ENCODE measurements at regions not wholly inside any gene's neighbourhood (a gene's known extent, or its start where the extent isn't known, plus 50 kb on each side); places are given as distances from the start of the nearest gene placed in this dataset.

DNA sequence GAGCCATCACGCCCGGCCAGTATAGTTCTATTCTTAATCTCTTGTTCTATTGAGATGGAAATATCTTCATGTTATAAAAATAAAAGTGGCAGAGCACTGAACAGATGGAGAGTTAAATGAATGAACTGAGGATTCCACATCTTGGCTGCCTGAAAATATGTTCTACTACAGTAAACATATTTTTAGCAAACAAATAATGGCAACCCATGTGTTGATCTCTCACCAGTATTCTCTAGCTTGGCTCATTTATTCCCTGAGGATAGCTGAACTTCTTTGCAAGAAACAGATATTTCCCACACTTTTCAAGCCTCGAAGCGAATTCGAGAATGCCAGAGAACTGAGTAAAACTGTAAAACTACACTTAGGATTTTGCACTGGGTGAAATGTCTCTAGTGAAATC lies 58.9 kb downstream of the DIRAS3 start:
- ATAC-seq (no peak), DNase-seq (no peak)

DNA sequence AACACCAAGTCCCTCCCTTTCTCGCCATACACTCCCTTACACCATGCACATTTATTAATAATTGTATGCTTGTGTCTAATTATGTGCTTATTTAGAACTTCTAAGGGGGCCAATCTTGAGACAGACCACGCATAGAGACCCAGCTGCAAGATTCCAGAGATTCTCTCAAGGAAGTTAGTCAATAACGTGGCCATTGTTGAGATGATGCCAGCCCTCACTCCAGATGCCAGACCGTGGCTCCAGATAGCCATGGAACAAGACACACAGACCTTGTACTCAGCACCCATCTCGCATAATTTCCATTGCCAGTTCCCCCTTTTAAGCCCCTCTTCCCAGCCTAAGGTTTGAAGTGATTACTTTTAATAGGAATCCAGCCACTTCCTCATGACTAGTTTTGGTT lies 62.4 kb downstream of the DIRAS3 start:
- ATAC-seq (no peak), DNase-seq (no peak)

DNA sequence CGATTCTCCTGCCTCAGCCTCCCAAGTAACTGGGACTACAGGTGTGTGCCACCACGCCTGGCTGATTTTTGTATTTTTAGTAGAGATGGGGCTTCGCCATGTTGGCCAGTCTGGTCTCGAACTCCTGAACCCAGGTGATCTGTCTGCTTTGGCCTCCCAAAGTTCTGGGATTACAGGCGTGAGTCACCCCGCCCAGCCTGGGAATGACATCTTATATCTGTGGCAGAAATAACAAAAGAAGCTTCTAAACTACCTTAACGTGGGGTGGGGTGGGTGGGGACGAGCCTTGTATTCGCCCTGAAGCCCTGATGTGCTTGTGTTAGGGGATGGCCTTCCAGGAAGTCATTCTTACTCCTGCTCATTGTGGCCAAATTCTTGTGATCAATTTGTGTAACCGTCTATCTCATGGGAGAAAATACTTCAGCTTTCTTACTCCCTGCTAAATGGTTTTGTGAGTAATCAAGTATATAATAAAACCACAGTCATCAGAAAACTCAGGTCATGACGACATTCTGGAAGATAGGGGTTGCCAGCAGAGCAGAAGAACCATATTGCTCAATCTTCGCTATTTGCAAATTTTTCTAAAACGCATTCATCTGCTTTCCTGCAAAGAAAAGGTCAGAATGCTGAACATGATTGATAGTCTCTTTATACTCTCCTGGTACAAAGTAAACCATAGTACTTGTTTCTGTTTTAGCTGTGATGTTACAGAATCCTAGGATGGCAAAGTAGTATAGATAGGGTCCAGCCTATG lies 63.2 kb downstream of the DIRAS3 start:
- no peak for DNase-seq
- no peak for ATAC-seq

DNA sequence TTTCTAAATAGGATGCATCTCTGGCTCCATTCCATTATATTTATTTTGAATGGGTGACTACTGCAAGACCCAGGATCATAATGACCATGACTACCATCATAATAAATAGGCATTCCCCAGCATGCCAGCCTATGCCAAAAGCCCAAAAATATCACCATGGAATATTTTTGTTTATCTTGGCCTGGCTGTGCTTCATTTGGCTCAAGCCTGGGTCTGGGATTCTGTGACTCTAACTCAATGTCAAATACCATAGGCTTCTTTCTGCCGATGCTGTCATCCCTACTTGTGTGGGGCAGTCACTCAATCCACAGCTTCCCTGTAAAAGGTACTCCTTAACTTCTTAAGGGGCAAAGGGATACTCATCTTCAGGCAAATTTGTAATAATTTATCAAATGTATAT lies 66.6 kb downstream of the DIRAS3 start:
- no peak for ATAC-seq
- DNase-seq = no peak

DNA sequence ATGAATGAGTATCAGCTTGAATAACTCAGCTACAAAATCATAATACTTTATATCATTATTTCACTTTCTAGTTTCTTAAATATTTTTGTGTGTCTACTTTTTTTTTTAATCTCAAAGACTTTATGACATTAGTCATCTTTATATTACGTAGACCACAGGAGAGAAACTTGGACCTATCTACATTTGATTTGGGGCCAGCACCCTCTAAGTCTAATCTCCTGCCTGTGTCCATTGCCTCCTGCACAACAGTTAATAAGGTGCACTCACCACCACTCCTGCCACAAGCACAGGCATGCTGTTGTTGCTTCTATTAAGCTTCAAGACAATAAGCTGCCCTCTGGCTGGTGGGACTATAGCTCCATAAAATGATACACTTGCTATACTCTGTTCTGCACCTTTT lies 70.4 kb downstream of the DIRAS3 start:
- ATAC-seq (no peak), DNase-seq (no peak)

DNA sequence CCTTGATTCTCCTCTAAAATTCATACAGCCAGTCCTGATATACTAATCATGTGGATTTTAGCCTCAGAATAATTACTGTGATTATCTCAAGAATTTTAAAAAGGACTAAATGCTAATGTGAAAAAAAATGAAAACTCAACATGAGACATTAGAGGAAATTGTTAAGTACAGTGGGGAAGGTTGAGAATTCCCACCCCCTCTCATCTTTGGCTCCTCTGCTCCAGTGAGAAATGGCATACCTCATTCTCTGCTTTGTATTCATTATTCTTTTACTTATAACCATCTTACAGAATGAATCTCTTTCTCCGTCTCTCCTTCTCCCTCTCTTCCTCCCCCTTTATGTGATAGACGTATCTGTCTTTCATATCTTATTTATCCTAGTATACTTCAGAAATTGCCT lies 70.9 kb downstream of the DIRAS3 start:
- ATAC-seq = no peak
- DNase-seq = no peak

DNA sequence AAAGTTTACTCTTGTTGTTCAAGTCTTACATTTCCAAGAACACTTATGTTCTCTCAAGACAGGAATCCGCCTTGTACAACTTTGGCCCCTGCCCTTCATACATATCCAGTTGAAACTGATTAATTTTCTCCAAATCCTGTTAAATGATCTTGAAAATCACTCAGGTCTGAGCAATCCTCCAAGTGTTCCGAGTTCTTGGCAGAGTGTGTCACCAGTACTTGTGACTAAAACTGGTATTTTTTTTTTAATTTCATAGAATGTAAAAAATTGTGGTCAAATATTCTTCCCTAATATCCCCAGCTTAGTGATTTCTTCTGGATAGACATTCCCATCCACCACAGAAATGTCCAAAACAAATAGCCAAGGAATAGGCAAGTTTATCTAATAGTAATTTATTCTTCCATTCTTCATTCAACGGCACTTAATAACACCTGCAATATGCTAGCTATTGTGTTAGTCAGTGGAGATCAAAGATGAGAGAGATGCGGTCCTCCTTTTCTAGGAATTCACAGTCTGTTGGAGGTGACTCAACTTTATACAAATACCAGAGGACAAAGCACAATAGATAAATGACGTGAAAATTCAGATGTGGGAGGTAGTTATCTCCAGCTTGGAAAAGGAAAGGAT lies 71.4 kb downstream of the DIRAS3 start:
- ATAC-seq = no peak
- no peak for DNase-seq

DNA sequence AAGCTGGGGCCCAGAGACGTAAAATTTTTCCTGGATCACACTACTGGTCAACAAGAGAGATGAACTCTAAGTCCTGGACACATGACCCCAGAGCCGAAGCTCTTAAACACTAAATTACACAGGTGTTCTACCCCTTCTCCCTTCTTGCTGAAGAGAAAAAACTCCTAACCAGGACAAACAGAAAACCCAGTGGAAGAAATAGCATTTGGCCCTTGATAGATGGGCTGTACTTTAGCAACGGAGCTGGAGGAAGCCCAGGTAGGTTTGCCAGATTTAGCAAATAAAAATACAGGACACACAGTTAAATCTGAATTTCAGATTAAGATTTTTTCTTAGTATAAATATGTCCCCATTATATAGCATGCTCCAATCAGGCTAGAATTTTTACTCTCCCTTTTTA lies 72.7 kb downstream of the DIRAS3 start:
- no peak for ATAC-seq
- no peak for DNase-seq

DNA sequence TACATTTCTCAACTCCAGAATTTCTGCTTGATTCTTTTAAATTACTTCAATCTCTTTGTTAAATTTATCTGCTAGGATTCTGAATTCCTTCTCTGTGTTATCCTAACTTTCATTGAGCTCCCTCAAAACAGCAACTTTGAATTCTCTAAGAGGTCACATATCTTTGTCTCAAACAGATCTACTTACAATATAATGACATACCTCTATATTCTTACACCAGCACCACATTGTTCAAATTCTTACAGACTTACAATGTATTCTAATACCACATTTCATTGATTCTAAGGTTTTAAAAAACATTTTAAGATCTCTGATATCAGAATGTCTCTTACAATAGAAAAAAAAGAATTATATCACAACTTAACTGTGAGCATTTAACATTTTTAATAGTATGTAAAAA lies 77.4 kb downstream of the DIRAS3 start:
- DNase-seq = no peak
- ATAC-seq = no peak

DNA sequence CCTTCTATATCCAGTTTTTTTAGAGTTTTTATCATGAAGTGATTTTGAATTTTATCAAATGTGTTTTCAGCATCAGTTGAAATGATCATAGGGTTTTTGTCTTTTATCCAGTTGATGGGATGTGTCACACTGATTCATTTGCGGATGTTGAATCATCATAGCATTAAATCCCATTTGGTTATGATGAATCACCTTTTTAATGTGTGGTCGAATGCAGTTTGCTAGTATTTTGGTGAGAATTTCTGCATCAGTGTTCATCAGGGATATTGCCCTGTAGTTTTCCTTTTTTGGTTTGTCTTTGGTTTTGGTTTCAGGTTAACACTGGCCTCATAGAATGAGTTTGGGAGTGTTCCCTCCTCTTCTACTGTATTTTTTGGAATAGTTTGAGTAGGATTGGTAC lies 80.3 kb downstream of the DIRAS3 start:
- DNase-seq = no peak
- ATAC-seq = no peak

DNA sequence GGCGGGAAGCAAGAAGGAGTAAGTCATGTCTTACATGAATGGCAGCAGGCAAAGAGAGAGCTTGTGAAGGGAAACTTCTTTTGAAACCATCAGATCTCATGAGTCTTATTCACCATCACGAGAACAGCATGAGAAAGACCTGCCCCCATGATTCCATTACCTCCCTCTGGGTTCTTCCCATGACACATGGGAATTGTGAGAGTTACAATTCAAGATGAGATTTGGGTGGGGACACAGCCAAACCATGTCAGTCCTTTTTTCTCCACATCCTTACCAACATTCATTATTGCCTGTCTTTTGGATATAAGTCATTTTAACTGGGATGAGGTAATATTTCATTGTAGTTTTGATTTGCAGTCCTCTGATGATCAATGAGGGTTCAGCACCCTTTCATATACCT lies 81.0 kb downstream of the DIRAS3 start:
- ATAC-seq (no peak), DNase-seq (no peak)

DNA sequence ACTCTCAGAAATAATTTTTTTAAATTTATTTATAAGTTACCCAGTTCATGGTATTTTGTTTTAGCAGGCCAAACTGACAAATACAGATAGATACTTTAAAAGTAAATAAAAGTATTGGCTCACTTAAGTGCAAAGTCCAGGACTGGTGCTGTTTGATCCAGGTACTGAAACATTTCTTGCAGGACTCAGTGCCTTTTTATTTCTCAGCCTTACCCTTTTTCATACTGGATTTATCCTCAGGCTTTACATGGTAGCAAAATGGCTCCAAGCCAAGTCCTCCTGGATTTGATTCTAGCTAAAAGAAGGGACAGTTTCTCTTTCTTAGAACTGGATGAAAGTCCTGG lies 83.8 kb downstream of the DIRAS3 start:
- DNase-seq (no peak), ATAC-seq (no peak)

DNA sequence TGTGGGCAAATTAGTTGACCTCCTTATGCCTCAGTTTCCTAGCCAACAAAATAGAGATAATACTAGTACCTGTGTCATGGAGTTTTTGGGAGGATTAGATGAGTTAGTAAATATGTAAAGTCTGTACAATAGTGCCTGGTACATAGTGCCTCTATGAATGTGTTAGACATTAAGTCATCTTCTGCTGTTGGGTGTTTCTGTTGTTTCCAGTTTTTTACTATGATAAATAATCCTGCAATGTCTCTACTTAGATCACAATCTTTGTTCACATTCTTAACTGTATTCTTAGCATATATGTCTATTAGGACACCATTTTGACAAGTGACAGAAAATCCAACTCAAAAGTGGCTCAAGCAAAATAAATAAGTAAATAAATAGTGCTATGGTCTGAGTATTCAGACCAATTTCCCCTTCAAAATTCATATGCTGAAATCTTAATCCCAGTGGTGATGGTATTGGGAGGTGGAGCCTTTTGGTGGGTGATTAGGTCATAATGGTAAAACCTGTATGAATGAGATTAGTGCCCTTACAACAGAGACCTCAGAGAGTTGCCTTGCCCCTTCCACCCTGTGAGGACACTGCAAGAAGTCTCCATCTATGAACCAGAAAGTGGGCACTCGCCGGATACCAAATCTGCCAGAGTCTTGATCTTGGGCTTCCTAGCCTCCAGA lies 84.3 kb downstream of the DIRAS3 start:
- no peak for ATAC-seq
- no peak for DNase-seq

DNA sequence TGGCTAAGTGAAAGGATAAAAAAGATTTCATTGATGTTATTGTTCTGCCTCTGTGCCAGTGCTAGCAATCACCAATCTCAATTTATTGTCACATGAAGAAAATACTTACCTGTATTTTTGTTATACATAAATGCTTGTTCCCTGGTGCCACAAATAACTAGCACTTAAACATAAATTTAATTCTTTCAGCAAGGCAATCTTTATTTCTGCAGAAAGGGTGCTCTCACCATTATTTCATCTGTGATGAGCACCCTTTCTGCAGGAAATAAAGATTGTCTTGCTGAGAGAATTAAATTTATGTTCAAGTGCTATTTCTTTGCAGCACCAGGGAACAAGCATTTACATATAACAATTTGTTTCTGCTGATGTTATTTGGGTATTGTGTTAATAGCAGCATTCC lies 87.2 kb downstream of the DIRAS3 start:
- ATAC-seq = no peak

DNA sequence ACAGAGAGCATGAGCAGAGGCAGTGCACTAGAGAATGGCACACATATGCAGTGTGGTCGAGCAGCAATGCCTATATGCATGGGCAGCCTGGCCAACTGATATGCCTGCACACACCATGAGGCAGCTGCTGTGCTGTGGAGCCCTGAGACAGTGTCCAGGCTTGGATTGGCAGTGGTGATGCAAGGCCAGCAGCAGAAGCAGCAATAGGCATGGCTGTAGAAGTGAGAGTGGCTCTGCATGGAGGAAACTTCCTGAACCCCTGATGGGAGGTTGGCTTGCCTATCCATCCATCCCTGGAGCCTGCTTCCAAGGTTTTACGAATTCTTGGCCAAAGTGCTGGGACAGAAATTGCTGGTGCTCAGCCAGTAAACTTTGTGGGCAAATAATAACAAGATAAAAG lies 89.7 kb downstream of the DIRAS3 start:
- ATAC-seq (no peak), DNase-seq (no peak)

More for the DNA sequence above, 87.2 kb downstream of the DIRAS3 start:
- DNase-seq = no peak

DNA sequence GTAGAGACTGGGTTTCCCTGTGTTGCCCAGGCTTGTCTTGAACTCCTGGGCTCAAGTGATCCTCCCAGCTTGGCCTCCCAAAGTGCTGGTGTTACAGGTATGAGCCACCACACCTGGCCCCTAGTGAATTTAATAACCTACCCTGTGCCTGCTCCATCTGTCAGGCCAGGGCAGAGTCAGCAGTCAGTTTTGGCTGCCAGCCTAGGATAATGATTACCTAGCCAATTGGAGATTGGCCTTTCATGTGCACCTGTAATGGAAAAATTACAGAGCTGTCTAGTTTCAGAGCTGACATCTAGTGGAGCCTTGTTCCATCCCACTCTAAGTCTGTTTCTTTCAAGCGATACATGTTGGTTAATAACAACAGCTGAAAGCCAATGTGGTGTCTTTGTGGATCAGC lies 92.0 kb downstream of the DIRAS3 start:
- no peak for ATAC-seq
- DNase-seq = no peak

DNA sequence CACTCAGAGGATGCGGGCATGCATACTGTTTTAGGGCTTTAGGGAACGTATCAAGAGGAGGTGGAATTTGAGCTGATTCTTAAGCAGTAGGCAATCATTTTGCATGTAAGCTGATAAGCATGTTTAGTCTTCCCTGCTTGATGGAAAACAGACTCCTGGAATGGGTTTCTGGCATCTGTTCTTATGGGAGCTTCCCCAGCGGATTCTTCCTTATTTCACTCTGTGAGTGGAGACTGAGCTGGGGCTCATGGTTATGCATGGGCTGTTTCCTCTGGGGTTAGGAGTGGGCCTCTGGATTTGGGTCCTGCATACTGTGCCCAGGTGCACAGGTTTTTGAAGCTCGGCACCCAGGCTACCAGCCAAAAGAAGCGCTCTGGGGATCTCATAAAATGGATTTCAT lies 93.4 kb downstream of the DIRAS3 start:
- ATAC-seq = no peak
- no peak for DNase-seq

DNA sequence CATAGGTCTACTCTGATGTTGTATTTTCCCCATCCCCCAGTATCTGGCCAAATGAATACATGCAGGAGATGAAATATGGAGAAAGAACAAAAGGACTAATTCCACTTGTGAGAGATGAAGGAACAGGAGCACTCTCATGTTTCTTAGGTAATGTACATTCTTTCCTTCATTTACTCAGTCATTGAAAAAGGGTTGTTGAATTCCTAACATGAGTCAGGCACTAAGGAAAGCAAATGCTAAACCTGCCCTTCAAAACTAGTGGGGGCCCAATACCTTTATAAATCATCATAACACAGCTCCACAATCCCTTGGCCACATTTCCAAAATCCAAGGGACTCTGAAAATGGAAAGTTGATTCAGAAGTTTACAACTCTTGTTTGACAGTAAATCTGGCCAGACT lies 94.3 kb downstream of the DIRAS3 start:
- no peak for DNase-seq
- no peak for ATAC-seq

DNA sequence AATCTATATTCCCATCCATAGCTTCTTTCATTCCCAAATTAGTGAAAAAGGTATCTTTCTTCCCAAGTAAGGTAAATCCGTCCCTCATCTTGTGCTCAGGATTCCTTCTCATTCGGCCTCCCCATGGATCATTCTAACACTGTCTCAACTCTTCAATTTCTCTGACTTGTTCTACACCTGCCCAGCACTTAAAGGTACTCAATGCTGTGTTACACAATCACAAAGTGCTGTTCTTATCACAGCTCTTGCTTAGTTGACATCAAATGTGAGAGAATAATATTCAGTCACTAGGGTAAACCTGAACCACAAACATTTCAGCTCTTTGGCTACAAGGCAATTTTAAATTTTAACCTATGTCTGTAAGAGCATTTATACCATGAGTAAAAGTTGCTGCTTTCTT lies 94.8 kb downstream of the DIRAS3 start:
- ATAC-seq (no peak), DNase-seq (no peak)

DNA sequence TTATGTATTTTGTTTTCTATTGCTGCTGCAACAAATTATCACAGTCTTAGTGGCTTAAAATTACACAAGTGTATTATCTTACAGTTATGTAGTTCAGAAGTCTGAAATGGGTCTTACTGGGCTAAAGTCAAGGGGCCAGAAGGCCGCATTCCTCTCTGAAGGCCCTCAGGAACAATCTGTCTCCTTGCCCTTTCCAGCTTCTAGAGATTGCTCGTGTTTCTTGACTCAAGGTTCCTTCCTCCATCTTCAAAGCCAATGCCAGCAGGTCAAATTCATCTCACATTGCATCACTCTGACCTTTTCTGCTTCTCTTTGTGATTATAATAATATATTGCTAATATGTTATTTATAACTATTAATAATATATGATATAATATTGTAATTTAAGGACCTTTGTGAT lies 97.1 kb downstream of the DIRAS3 start:
- ATAC-seq = no peak
- DNase-seq = no peak

DNA sequence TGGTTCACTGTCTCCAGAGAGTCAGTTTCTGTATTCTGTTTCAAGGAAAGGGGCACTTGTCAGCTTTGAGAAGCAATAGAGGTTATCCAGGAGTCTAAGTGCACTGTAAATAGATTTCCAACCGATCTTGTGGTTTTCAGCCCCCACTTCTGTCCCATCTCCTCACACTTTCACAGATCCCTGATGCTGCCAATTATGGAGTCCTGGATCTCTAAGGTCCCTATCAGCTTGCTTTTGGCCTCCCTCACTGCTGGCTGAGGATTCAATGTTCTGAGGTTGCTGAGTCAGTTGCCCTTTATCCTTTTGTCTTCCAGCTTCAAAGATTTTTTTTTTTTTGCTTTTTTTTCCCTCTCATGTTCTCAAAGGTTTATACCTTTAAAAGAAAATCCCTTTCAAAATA lies 98.4 kb downstream of the DIRAS3 start:
- ATAC-seq = no peak
- no peak for DNase-seq

DNA sequence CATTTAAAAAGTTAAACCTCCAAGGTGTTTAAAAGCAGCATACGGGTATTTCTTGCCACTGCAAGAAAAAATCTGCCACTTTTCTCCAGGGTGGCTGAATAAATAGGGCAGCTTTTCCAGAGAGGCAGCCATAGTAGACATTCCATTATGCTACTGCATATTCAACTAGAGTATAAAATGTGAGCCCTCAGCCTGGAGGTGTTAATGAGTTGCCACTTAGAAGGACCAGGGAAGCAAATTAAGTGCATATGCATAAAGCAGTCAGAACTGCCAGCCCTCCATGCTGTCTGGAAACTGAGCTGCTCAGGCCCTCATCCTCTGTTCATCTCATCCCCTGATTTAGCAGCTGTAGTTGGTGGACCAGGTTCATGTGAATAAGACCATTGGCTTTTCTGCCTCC lies 99.4 kb downstream of the DIRAS3 start:
- ATAC-seq (no peak), DNase-seq (no peak)

DNA sequence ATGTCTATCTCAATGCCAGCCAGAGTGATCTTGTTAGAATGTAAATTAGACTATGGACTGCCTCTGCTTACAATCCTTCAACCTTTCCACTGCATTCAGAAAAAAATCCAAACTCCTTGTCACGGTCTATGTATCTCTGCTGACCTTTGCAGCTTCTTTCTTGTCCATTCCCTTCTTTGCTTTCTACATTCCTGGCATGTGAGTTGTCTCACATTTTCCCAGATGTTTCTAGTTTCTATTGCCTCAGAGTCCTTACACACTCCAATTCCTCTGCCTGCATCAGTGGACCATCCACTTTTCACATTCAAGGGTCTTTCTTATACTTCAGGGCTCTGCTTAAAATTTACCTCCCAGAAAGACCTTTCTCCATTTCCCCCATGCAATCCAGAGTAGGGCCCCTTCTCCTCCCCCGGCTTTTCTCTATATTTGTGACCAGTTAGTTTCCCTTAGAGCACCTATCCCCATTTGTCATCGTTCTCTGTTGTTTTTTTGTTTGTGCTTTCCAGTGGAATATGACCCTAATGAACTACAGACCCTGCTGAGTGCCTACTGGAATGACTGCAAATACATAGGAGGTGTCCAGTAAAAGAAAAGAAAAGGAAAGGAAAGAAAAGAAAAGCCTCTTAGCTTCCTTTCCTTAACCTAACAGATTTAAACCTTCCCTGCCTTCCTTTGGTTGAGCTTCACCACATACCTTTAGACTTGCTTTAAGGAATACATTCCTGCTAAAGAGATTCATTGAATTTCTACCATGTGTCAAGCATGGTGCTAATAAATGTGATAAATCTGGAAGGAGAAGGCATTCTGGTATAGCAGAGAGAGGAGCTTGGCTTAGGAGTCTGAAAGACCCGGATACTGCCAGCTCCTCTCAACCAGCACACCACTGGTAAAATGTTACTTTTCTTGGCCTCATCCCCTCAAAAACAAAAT lies 102.0 kb downstream of the DIRAS3 start:
- ATAC-seq (no peak), DNase-seq (no peak)

Measured in stimulated activated naive CD8-positive, alpha-beta T cell treated with anti-CD3 and anti-CD28 coated beads, Interleukin-15, Interleukin-2, amounts not matched to agents 100 U/mL and 50 U/mL, for 24 hours (primary cell).